ENCODE measurements at regions not wholly inside any gene's neighbourhood (a gene's known extent, or its start where the extent isn't known, plus 50 kb on each side); places are given as distances from the start of the nearest gene placed in this dataset.

DNA sequence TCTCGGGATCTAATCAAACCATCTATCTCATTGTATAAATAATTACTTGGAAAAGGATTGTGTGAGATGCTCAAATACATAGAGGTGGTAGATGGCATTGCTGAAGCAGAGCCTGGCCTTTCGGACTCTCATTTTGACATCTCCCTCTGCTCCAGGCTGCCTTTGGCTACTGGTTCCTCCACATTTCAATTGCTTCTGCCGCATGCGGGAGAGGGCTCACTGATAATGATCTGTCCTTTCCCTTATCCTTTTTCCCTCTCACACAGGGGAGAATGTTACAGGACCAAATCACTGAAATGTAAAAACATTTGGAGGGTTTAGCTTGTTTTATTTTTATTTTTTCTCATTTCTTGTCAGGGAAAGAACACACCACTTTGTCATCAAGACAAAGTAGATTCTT is 380.6 kb upstream of the UBE2E3 start:
- TF ChIP-seq, protein P1, sequence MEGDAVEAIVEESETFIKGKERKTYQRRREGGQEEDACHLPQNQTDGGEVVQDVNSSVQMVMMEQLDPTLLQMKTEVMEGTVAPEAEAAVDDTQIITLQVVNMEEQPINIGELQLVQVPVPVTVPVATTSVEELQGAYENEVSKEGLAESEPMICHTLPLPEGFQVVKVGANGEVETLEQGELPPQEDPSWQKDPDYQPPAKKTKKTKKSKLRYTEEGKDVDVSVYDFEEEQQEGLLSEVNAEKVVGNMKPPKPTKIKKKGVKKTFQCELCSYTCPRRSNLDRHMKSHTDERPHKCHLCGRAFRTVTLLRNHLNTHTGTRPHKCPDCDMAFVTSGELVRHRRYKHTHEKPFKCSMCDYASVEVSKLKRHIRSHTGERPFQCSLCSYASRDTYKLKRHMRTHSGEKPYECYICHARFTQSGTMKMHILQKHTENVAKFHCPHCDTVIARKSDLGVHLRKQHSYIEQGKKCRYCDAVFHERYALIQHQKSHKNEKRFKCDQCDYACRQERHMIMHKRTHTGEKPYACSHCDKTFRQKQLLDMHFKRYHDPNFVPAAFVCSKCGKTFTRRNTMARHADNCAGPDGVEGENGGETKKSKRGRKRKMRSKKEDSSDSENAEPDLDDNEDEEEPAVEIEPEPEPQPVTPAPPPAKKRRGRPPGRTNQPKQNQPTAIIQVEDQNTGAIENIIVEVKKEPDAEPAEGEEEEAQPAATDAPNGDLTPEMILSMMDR (IDR thresholded peaks at IDR 0.05; ENCODE audit: insufficient read depth, low read length), result no peak
- TF ChIP-seq, protein P2, sequence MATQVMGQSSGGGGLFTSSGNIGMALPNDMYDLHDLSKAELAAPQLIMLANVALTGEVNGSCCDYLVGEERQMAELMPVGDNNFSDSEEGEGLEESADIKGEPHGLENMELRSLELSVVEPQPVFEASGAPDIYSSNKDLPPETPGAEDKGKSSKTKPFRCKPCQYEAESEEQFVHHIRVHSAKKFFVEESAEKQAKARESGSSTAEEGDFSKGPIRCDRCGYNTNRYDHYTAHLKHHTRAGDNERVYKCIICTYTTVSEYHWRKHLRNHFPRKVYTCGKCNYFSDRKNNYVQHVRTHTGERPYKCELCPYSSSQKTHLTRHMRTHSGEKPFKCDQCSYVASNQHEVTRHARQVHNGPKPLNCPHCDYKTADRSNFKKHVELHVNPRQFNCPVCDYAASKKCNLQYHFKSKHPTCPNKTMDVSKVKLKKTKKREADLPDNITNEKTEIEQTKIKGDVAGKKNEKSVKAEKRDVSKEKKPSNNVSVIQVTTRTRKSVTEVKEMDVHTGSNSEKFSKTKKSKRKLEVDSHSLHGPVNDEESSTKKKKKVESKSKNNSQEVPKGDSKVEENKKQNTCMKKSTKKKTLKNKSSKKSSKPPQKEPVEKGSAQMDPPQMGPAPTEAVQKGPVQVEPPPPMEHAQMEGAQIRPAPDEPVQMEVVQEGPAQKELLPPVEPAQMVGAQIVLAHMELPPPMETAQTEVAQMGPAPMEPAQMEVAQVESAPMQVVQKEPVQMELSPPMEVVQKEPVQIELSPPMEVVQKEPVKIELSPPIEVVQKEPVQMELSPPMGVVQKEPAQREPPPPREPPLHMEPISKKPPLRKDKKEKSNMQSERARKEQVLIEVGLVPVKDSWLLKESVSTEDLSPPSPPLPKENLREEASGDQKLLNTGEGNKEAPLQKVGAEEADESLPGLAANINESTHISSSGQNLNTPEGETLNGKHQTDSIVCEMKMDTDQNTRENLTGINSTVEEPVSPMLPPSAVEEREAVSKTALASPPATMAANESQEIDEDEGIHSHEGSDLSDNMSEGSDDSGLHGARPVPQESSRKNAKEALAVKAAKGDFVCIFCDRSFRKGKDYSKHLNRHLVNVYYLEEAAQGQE (IDR thresholded peaks at IDR 0.05; ENCODE audit: insufficient replicate concordance, low read depth), result no peak
- no peak for TF ChIP-seq GABPA (IDR thresholded peaks at IDR 0.05; ENCODE audit: low read depth)
